AG09309 (cell line): ENCODE measurements at regions not wholly inside any gene's neighbourhood (a gene's known extent, or its start where the extent isn't known, plus 50 kb on each side); places are given as distances from the start of the nearest gene placed in this dataset.

Experiments used
- DNase-seq: peaks from one replicate; pipeline ENCODE4 v3.0.0-alpha.2; 2010; ENCODE audit warnings: low read depth
- H3K4me3 ChIP-seq: 2 replicates; pipeline ENCODE4 v1.5.1; 2011; ENCODE audit warnings: mild to moderate bottlenecking, low read depth, low read length, moderate library complexity; ENCODE audit not compliant: control insufficient read depth
- TF ChIP-seq, protein P1 (sequence below): IDR thresholded peaks from 2 replicates; pipeline ENCODE4 v1.5.1; 2011; ENCODE audit warnings: mild to moderate bottlenecking, low read depth, low read length, inconsistent platforms; ENCODE audit not compliant: insufficient read depth, control insufficient read depth; ENCODE audit errors: missing control alignments

- no peak for DNase-seq
- no peak overlapping the region for H3K4me3 ChIP-seq
- TF ChIP-seq, protein P1, sequence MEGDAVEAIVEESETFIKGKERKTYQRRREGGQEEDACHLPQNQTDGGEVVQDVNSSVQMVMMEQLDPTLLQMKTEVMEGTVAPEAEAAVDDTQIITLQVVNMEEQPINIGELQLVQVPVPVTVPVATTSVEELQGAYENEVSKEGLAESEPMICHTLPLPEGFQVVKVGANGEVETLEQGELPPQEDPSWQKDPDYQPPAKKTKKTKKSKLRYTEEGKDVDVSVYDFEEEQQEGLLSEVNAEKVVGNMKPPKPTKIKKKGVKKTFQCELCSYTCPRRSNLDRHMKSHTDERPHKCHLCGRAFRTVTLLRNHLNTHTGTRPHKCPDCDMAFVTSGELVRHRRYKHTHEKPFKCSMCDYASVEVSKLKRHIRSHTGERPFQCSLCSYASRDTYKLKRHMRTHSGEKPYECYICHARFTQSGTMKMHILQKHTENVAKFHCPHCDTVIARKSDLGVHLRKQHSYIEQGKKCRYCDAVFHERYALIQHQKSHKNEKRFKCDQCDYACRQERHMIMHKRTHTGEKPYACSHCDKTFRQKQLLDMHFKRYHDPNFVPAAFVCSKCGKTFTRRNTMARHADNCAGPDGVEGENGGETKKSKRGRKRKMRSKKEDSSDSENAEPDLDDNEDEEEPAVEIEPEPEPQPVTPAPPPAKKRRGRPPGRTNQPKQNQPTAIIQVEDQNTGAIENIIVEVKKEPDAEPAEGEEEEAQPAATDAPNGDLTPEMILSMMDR, result no peak
Measured at GRCh38 chr18:51824746-51825145, 515.3 kb upstream of the DCC start.

GRCh38 chr18:51833850-51834249 is 506.1 kb upstream of the DCC start:
- TF ChIP-seq, protein P1, result no peak
- no peak overlapping the region for H3K4me3 ChIP-seq
- no peak for DNase-seq

DNA sequence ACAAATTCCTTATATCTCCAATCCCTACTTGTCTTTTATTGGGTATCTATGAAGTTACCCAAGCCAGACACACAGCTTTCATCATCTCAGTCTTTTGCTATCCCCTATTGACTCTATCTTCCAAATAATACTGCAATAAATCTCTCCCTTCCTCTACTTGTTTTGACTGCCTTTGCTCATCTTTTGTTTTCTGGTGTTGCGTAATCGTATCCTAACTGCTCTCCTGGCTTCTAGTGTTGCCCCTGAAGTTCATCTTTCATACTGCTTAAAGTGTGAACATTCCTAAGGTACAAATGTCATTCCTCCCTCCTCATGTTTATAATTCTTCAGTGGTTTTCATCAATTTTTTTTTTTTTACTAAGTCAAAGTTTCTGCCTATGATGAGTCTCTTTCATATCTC is 491.3 kb upstream of the DCC start:
- DNase-seq, result no peak
- TF ChIP-seq, protein P1, result no peak
- no peak overlapping the region for H3K4me3 ChIP-seq

DNA sequence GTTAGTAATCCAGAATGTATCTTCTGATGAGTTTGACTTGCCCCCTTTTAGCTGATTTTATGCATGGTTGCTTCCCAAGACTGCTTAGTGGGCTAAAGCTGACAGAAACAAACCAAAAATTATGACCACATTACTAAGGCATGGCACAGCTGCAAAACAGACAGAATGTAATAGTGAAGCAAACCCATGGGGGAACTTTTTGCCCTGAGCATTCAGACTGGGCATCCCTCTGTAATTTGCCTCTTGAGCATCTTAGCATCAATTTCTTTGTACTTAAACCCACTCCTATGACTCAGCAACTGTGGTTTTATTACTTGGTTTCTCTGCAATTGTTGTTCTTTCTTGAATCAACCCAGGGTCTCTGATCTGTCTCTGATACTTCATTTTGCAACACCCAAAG is 487.3 kb upstream of the DCC start:
- no peak overlapping the region for H3K4me3 ChIP-seq
- DNase-seq, result no peak
- TF ChIP-seq, protein P1, result no peak

DNA sequence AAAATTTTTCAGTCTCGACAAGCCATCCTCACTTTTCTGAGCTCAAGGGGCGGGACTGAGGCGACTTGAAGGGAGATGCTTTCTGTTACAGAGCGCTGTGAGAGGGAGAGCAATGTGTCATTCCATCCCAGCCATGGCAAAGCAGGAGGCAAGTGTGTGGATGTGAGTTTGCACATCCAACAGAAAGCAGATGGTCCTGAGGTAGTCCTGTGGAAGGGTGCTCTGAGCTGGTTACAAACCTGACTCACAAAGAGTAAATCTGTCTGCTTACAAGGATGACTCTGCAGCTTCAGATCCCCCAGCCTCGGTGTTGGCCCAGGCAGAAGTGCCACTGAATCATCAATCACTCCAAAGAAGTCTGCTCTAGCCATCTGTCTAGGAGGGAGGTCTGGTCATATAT is 482.0 kb upstream of the DCC start:
- no peak for DNase-seq
- H3K4me3 ChIP-seq, result no peak overlapping the region
- TF ChIP-seq, protein P1, result no peak

DNA sequence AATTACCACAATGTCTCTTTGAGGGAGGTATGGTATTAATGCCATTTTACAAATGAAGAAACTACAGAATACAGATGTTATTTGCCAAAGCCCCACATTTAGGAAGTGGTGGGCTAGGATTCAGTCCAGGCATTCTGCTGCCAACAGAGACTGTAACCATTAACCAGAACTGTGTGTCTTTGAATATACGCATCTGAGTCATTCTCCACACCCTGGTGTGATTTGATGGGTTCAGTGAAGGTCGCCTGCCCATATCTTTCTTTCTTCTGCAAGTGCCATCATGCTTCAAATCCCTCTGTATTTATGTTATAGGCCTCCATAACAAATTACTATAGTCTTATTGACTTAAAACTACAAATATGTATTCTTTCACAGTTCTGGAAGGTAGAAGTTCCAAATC is 479.0 kb upstream of the DCC start:
- TF ChIP-seq, protein P1, result no peak
- H3K4me3 ChIP-seq, result no peak overlapping the region
- DNase-seq, result no peak
